GM19455 (cell line): ENCODE measurements at regions not wholly inside any gene's neighbourhood (a gene's known extent, or its start where the extent isn't known, plus 50 kb on each side); places are given as distances from the start of the nearest gene placed in this dataset.

Experiments used
- ATAC-seq: cut with Tn5 transposase; IDR thresholded peaks from one replicate; pipeline ENCODE4 v1.9.1; 2021; ENCODE audit not compliant: unreplicated experiment

- ATAC-seq: peak; percentile 28
These were observed 109.8 kb downstream of the HFE start for GRCh38 chr6:26196846-26197635.

- no peak for ATAC-seq
These were observed 110.4 kb downstream of the HFE start for GRCh38 chr6:26197636-26197932.

DNA sequence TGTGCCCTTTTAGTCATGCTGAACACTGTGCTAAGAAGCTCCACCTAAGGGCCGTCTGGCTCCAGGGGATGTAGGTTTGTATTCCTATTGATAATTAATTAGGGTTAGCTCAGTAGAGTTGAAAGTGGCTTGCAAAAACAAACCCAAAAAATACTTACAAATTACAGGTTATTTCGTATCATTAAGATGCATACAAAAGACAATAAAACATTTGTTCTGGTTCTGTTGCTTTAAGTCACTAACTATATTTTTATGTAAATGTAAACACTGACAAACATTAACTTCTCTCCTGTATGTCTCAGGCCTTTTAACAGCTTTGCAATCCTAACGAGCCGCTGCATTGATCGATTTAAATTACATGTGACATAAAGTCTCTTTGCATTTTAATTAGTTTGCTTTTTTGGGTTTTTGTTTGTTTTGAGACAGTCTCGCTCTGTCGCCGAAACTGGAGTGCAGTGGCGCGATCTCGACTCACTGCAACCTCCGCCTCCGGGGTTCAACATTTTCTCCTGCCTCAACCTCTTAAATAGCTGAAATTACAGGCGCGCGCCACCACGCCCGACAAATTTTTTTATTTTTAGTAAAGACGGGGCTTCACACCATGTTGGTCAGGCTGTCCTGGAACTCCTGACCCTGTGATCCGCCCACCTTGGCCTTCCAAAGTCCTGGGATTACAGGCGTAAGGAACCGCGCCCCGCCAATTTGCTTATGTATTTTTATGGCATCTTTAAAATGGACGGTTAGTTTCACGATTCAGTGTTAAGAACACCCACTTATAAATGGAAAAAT lies 110.9 kb downstream of the HFE start:
- no peak for ATAC-seq

DNA sequence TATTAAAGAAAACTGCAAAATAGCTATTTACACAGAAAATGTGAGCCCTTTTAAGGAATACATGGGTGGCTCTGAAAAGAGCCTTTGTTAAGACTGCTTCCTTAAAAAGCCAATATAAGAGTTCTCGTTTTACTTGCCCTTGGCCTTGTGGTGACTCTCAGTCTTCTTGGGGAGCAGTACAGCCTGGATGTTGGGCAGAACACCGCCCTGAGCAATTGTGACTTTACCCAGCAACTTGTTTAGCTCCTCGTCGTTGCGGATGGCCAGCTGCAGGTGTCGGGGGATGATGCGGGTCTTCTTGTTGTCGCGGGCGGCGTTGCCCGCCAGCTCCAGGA lies 111.5 kb downstream of the HFE start:
- ATAC-seq: peak; percentile 14

DNA sequence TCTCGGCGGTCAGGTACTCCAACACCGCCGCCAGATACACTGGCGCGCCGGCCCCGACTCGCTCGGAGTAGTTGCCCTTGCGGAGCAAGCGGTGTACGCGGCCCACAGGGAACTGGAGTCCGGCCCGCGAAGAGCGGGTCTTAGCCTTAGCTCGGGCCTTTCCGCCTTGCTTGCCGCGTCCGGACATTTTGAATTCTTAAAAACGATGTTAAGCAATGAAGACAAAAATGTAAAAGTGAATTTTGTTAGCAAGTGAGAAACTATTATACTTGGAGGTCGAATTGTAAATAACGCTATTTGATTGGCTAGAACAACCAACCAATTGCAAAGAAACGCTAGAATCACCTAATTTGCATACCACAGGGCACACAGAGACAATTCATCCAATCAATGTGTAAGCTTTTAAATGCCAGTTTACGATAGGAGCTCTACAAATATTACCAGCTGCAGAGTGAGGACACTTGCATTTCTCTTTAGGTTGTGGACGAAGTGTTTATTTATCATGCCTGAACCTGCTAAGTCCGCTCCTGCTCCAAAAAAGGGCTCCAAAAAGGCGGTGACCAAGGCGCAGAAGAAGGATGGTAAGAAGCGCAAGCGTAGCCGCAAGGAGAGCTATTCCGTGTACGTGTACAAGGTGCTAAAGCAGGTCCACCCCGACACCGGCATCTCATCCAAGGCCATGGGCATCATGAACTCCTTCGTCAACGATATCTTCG lies 112.0 kb downstream of the HFE start:
- ATAC-seq: peak; percentile 50

- ATAC-seq: no peak
These were observed 112.8 kb downstream of the HFE start for GRCh38 chr6:26199773-26200764.

DNA sequence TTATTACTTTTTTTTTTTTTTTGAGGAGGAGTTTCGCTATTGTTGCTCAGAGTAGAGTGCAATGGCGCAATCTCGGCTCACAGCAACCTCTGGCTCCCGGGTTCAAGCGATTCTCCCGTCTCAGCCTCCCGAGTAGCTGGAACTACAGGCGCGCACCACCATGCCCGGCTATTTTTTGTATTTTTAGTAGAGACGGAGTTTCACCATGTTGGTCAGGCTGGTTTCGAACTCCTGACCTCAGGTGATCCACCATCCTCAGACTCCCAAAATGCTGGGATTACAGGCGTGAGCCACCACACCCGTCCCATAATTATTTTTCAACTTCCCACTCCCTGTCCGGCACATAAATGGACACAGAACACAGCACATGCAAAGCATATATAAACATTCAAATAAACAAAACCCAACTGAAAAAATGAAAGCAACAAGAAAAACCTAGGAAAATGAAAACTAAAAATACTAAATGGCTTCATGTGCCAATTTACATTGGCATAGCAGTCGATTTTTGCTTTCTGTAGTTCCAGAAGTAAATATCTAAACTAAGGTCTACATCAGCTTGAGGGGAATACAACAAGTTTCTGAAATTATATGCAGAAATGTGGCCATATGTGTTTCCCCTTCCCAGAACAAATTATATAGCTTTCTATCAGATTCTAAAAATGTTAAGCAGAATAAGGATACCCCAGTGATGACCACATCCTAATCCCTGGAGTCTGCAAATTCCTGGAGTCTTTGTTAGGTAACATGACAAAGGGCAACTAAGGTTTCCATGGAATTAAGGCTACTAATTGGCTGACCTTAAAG lies 113.9 kb downstream of the HFE start:
- ATAC-seq: no peak

- no peak for ATAC-seq
These were observed 115.0 kb downstream of the HFE start for GRCh38 chr6:26202201-26202611.

DNA sequence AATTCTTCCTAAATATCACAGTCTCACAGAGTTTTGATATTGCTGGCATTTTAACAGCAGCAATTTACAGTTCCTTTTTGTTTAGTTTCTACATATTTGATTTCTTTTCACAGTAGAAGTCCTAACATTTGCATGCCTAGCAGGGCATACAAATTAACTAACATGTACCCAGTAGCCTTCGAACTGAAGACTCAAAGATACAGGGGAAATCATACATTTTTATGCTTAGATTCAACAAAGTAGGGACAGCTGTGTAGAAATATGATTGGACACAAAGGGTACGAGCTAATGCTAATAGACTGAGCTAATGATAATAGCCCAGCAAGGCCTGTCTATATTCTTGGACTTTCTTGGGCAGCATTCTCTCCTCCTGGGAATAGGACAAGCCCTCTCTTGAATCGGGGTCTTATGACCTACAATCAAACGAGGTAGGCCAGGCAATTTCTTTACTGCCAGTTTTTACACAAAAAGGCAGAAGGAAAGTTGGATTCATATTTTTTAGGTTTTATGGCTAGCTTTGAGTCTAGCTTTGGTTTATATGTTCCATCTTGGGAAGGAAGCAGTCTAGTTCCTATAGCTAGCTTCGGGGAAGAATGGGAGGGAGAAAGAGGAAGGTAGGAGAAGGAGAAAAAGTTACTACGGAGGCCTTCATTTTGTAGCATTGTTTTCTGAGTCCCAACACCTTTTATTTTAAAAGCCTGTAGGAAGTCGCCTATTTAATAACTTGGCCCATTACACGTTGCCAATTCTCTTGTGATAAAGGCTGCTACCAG lies 115.8 kb downstream of the HFE start:
- ATAC-seq: no peak

DNA sequence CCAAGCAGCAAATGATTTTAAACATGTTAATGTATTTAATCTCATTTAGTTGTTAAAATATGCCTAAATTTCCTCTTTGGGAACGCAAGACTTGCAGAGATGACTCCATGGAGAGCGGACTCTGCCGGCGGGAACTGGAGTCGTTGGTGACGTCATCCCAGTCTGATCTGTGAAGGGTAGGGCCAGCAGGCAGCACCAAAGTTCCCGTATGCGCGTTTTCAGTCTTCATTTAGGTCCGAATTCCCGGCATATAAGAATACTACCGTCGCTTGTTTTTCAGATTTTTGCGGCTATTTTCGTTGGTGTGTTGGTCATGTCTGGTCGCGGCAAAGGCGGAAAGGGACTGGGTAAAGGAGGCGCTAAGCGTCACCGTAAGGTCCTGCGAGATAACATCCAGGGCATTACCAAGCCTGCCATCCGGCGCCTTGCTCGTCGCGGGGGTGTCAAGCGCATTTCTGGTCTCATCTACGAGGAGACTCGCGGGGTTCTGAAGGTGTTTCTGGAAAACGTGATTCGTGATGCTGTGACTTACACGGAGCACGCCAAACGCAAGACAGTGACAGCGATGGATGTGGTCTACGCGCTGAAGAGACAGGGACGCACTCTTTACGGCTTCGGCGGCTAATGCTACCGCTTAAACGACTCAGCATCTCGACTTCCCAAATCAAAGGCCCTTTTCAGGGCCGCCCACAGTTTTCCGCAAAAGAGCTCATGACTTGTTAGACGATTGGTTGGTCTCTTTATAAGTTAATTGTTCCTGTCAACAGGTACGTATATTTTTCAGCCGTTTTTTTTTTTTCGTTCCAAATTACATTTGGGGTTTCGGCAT lies 117.3 kb downstream of the HFE start:
- peak; percentile 52 for ATAC-seq

- ATAC-seq: peak; percentile 41
These were observed 118.0 kb downstream of the HFE start for GRCh38 chr6:26205161-26205624.

DNA sequence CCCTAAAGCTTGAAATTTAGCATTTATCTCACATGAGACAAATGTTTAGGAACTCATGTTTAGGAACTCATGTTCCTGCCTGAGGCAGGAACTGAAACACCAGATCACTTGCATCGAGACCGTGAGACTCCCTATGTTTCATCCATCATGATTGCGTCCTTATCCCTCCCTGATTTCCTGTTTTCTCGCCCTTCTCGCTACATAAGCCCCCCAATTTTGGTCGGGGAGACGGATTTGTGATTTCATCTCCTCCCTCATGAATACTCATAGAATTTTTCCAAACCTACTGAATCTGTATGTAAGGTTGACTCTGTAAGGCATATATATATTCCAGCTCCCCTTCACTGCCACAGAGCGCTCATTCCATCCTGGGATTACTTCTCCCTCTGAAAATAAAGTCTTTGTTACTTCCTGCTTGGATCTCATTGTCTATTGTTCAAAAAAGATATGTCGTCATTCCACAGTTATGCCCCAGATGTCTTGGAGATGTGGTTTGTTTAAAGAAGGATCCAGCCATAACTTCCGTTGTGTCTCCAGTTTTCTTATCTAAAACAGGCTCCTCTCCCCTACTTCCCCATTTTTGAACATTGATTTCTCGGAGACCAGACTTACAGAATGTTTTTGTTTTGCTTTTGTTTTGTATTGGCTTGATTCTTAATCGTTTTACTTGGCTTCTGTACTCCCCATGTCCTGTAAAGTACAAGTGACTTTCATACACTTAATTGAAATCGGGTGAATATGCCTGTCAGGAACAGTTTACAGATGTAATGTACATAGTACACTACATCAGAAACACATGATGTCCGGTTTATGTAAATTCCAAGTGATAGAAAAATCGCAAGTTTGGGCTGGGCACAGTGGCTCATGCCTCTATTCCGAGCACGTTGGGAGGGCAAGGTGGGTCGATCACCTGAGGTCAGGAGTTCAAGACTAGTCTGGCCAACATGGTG lies 118.7 kb downstream of the HFE start:
- no peak for ATAC-seq

- ATAC-seq: no peak
These were observed 119.9 kb downstream of the HFE start for GRCh38 chr6:26206868-26207801.

DNA sequence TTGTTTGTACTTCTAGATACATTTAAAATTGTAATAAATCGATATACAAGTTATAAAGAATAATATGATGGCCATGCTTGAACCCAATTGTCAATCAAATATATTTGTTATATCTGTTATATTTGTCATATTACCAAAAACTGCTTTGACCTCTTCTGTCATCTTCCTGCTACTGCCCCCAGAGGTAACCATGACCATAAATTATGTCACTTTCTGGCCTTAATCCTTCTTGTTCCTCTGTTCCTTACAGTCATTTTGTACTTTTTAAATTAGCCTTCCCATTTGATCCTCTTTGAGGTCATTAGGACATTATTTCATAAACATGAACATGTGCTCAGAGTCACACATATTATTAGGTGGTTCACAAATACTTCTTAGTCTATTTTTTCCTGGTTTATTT lies 124.7 kb downstream of the HFE start:
- ATAC-seq: no peak

DNA sequence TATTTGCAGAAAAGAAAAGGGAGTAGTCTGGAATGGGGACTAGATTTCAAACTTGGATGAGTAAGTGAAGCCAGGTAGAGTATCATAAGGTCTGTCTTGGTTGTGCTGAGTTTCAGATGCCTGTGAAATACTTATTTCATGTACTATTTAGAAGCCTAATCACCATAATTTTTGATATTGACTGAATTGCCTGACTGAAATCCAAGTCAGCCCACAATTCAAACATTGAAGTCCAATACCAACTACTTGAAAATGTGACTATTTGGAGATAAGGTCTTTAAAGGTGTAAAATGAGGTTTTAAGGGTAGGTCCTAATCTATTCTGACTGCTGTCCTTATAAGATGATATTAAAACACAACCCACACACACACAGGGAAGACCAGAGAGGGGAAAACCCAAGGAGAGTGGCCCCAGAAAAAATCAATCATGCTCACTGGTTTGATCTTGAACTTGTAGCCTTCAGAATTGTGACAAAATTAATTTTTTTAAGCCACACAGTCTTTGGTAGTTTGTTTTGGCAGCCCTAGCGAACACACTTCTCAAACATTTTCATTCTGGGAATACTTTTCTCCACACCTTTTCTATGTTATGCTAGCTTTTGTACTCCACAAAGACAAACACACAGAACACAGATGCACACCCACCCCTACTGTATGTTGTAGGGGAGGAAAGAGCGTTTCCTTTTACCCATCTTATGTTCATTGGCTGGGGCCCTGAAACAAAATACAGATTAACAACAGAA lies 126.3 kb downstream of the HFE start:
- ATAC-seq: no peak
